Breast epithelium (tissue), 3 donors: ENCODE measurements at regions not wholly inside any gene's neighbourhood (a gene's known extent, or its start where the extent isn't known, plus 50 kb on each side); places are given as distances from the start of the nearest gene placed in this dataset.

Source experiments
- POLR2A ChIP-seq: fragments of 450-650 bp; IDR thresholded peaks from one replicate; pipeline ENCODE4 v1.6.1; 2016; ENCODE audit warnings: antibody characterized with exemption, mild to moderate bottlenecking, moderate library complexity
- TF ChIP-seq, protein P1 (sequence below), 3 donors: fragments of 450-650 bp; IDR thresholded peaks; one replicate each; pipeline ENCODE4 v1.5.1; 2016 to 2017; ENCODE audit warnings: antibody characterized with exemption in 3 of 3, mild to moderate bottlenecking in 3 of 3, moderate library complexity in 3 of 3

DNA sequence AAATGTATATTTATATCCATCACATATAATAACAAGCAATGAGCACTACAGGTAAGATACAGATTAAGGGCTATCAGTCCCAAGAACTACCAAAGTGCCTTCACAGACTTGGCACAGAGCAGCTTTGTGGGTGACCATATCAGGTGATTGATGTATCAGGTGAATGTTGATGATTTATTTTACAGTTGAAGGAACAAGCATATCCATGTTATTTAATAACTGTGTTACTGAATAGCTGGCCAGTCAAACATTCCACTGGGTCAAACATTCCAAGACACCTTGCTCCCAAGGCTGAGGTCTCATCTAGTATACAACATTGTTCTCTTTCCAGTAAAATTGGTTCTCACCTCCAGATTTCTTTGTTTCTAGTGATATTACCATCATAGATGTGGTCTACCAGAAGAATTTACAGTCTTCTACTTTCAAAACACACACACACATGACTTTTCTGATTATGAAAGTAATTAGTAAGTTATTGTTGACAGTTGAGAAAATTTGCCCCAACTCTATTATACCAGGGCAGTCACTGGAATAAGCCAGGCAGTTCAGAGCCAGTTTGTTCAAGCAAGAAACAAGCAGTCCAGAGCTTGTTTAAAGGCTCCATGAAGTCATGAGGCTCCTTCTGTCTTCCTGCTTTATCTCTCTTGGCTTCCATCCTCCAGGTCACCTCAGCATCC is 68.2 kb downstream of the ELAPOR2 start:
- TF ChIP-seq, protein P1, sequence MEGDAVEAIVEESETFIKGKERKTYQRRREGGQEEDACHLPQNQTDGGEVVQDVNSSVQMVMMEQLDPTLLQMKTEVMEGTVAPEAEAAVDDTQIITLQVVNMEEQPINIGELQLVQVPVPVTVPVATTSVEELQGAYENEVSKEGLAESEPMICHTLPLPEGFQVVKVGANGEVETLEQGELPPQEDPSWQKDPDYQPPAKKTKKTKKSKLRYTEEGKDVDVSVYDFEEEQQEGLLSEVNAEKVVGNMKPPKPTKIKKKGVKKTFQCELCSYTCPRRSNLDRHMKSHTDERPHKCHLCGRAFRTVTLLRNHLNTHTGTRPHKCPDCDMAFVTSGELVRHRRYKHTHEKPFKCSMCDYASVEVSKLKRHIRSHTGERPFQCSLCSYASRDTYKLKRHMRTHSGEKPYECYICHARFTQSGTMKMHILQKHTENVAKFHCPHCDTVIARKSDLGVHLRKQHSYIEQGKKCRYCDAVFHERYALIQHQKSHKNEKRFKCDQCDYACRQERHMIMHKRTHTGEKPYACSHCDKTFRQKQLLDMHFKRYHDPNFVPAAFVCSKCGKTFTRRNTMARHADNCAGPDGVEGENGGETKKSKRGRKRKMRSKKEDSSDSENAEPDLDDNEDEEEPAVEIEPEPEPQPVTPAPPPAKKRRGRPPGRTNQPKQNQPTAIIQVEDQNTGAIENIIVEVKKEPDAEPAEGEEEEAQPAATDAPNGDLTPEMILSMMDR (IDR thresholded peaks at IDR 0.05), result no peak
- TF ChIP-seq POLR2A, result no peak
